ENCODE measurements at regions not wholly inside any gene's neighbourhood (a gene's known extent, or its start where the extent isn't known, plus 50 kb on each side); places are given as distances from the start of the nearest gene placed in this dataset.

DNA sequence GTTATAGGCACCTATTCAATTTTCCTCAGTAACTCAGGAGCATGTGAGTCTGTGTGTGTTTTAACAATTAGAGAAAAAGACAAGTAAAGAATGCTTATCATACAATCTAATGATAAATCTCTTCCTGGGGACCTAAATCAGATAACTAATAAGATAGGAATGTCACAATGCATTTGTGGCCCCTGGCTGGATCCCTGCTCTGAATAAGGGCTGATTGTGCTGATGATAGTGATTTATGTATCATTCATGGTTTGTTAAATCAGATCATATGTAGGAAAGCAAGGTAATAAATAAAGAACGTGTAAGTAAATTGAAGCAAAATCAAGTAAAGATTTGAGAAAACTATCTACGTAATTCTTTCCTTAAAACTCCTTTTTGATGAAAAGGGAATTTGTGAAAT lies 145.9 kb downstream of the C7orf25 start:
- ATAC-seq = no peak
- intact Hi-C loops (cut with DNase I) = no loop called here
- no peak for DNase-seq (ENCODE audit: low spot score)

DNA sequence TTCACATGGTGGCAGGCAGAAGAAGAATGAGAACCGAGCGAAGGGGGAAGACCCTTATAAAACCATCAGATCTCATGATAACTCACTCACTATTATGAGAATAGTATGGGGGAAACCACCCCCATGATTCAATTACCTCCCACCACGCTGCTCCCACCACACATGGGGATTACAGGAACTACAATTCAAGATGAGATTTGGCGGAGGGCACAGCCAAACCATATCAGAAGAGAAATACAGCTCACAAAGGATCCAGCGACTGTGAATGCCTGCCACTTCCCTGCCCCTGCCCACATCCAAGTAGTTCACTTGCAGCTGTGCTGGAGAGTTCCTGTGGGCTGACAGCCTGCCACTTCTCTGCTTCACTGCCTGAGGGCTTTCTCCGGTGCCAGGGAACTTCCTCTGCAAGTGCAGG lies 148.7 kb downstream of the C7orf25 start:
- DNase-seq (ENCODE audit: low spot score) (no peak), ATAC-seq (no peak)
- intact Hi-C loops (cut with DNase I) = no loop called here

DNA sequence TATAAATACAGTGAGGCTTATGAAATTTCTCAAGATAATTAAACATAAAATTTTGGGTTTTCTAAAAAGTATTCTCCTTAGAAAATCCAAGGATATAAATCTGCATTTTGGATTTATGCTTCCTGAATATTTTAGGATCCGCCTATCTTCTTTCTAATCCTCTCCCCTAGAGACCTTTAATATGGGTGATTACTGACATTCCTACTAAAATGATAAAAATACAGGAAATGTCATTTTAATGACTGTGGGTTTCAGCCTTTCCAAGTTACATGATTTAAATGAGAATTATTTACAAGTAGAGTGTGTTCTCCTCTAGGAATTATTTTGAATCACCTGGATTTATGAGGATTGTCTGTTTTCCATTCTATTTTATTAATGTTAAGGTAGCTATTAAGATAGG lies 150.4 kb downstream of the C7orf25 start:
- ATAC-seq = no peak
- intact Hi-C loops (cut with DNase I) = no loop called here

DNA sequence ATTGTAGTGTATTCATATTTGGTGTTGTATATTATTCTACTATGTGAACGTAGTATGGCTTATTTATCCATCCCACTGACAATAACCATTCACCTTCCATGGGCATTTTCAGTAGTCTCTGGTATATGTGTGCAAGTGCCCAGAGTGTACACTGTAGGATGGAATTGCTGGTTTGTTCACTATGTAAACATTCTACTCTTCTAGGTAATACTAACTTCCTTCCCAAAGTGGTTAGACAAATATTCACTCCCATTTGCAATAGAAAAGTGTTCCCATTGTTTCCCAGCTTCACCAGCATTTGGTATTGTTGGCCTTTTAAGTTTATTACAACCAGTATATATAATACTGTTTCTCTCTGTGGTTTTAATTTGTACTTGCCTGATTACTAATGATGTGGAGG lies 153.7 kb downstream of the C7orf25 start:
- ATAC-seq (no peak), DNase-seq (ENCODE audit: low spot score) (no peak)
- intact Hi-C loops (cut with DNase I) = no loop called here

More for the DNA sequence above, 150.4 kb downstream of the C7orf25 start:
- DNase-seq (ENCODE audit: low spot score) = no peak

DNA sequence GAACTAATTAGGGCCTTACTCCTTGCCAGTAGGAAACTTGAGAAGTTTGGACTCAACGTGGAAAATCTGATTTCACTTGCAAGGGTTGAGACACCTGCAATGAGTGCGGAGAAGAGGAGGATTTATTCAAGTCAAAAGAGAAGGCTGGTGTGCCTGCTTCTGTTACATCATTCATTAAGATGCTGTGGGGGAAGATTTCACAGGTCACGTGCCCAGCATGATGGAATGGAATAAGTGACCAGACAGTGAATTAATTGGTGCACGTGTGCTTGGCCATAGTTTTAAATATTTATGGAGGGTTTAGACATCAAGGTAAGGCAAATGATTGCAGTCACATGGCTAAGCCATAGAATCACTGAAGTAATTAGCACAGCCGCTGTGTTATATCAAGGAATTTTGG lies 155.0 kb downstream of the C7orf25 start:
- intact Hi-C loops (cut with DNase I) = no loop called here
- ATAC-seq (no peak), DNase-seq (ENCODE audit: low spot score) (no peak)

DNA sequence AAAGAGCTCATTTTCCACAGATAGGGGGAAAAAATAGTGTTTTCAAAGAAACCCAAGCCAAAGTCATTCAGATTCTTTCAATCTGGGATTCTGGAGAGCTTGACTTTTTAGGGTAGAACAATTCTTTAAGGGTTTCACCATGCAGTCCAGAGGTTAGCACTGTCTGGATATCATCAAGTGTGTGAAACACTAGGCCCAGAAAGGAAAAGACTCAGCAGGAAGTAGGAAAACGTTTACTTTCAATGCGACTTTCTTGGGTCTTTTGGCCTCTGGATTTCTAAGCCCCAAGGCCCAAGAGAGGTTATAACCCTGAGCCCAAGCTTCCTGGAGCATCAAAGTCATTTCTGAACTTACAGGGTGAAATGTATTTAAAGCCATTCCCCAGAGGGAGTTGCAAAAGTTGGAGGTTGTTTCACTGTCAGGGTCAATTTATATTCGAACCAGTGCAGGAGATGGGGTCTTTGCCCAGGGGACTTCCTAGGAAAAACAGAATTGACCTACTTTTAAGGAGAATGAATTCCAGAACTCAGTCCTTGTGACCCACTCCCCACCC lies 158.0 kb downstream of the C7orf25 start:
- DNase-seq (ENCODE audit: low spot score) = no peak
- intact Hi-C loops (cut with DNase I) = no loop called here
- ATAC-seq = peak; percentile 71

DNA sequence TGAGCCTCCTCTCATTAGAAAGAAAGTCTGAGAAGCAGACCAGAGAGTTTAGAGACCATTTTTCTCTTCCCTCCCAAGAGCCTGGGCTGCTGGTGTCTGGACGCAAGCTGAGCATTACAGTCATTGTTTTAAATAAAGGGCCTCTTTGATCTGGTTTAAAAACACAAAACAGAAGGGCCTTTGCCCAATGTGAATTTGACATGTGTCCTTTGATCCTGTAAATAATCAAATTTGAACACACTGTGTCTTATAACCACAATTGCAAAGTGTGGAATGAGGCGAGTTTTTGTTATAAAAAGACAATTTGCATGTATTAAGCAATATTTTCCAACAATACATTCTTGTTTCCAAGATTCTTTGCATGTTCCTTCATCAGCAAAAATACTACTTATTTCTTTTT lies 158.5 kb downstream of the C7orf25 start:
- peak; percentile 13 for ATAC-seq
- no peak for DNase-seq (ENCODE audit: low spot score)
- intact Hi-C loops (cut with DNase I) = no loop called here

DNA sequence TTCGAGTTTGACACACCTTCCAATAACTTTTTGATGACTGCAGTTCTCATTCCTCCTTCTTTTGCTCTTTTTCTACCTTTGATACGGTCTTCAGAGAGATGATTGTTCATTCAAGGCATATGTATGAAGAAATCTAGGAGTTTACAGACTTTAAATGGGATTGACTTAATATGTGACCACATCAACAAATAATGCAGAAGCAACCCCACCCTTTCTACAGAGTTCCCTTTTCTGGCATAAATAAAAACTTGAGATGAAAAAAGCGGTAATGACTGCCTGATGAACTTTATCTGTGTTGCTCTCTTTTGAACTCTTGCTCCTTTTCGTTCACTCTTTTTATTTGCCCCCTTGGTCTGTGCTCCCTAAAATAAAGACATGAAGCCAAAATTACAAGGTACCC lies 161.7 kb downstream of the C7orf25 start:
- ATAC-seq (no peak), DNase-seq (ENCODE audit: low spot score) (no peak)
- intact Hi-C loops (cut with DNase I) = no loop called here

DNA sequence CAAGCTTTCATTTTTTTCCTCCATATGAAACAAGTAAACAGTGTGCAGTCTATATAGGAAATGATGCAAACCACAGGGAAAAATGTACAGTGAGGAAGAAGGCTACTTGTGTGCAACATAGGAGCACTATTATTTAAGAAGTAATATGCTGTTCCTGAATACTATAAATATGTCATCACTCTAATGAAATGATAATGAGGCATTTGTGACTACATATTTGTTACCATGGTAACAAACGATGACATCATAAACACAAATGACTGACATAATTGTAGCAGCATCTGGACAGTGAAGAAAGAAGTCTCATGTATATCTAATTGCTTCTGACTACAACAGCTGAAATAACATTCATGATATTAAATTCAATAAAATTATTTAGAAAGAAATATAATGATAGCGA lies 164.8 kb downstream of the C7orf25 start:
- intact Hi-C loops (cut with DNase I) = no loop called here
- no peak for DNase-seq (ENCODE audit: low spot score)
- no peak for ATAC-seq

DNA sequence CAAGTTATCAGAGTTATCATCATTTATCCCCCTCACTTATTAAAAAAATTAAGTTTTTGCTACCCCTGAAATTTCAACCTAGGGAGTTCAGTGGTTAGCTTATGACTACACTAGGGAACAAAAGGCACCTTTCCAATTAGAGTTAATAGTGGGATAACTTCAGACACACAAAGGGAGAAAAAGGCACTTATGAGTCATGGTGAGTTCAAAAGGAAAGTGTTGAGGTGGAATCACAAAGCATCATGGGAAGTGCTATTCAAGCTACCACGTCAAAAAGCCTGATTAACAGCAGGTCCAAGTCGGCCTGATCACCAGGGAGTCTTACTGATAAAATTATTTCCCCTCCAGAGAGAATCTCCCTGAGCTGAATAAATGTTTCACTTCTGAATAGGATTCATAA lies 165.7 kb downstream of the C7orf25 start:
- ATAC-seq (no peak), DNase-seq (ENCODE audit: low spot score) (no peak)
- intact Hi-C loops (cut with DNase I) = no loop called here

DNA sequence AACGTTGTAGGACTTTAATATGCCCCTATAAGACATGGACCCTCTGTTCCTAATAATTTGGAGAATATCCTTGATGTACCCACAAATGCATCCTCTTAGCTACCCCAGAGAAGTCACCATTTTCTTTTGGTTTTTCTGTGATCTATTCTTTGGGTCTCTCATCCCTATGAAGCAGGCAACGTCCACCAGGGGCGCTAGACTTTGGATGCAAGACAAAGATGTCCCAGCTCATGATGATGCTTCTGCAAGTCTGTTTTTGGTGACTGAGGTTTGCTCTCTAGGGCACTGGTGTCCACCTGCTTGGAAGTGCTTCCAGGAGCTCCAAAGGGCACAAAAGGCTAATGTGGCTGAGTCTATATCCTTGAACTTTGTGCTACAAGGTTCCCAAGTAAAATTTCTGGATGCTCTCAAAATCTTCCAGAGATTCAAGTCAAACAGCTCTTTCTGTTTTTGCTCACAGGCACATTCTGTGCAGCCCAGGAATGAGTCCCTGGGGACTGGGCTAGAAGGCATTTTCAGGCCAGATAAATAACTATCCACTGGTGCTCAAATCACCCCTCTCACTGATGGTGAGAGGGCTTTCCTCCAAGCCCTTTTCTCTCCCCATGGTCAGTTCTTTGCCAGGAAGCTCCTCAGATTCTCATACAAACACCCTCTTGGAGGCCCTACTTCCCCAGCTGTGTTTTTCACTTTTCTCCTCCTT lies 166.4 kb downstream of the C7orf25 start:
- peak; percentile 75 for DNase-seq (ENCODE audit: low spot score)
- peak; percentile 90 for ATAC-seq

DNA sequence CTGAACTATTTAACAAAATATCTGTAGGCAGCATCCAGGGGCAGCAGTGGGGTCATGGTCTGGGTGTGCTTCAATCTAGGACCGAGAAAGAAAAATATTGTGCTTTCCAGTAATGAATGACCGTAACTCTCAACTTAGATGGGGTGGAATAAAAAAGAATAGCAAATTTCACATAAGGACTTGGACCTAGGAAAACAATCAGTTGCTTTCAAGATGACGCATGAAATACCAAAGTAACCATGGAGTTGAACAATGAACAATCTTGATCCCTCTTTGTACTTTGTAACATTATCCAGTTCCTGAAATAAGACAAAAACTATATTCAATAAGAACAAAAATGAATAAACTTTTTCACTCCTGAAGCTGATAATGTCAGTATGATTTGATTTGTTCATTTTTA lies 167.1 kb downstream of the C7orf25 start:
- ATAC-seq (peak; percentile 70), DNase-seq (ENCODE audit: low spot score) (no peak)
- intact Hi-C loops (cut with DNase I) = no loop called here

More for the DNA sequence above, 166.4 kb downstream of the C7orf25 start:
- intact Hi-C loops (cut with DNase I) = no loop called here

DNA sequence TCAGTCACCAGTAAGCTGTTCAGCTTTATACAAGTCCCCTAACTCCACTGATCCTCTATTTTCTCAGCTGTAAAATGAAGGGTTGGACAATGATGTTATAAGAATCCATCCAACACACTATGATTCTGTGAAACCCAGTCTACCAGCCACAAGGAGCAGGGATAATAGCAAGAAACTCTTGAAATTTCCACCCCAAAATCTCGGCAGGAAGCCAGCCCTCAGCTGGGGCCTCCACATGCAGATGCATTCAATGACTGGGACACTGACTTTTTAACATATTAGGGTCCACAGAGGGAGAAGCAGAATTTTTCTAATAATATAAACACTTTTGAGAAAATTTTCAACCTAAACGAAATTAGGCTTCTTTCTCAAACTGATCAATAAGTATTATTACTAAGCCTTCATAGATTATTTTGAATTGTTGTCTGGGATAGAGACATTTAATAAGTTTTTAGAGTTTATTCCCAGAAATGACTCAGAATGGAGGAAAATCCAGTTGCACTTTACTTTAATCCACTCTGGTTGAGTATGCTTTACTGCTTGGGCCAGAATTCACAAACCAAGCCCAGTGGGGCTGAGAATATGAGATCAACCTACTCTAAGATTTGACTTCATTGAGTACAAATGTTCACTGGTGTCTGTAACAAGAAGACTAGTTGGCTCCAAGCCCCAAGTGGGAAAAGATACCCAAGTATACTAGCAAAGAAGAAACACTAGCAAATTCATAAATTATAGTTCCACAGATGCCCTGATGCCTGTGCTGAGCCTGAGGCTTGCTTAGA lies 168.6 kb downstream of the C7orf25 start:
- no peak for DNase-seq (ENCODE audit: low spot score)
- intact Hi-C loops (cut with DNase I) = no loop called here

DNA sequence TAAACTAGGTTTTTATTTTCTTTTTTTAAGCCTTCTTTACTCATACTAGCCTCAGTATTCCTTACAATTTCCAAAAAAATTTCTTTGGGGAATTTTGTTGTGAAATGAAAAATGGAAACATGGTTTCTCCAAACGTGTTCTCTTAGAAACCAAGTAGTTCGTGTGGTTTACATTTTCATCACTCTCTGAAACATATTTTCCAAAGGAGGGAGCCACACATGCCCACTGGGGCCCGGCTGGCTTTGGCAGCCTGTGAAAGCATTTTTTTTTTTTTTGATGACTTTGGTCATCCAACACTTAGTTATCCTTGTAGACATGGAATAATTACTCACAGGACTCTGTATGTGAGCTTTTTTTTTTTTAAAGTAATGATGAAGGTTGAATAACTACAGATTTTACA lies 169.6 kb downstream of the C7orf25 start:
- ATAC-seq = peak; percentile 31
- intact Hi-C loops (cut with DNase I) = no loop called here
- DNase-seq (ENCODE audit: low spot score) = no peak

More for the DNA sequence above, 168.6 kb downstream of the C7orf25 start:
- ATAC-seq = no peak

DNA sequence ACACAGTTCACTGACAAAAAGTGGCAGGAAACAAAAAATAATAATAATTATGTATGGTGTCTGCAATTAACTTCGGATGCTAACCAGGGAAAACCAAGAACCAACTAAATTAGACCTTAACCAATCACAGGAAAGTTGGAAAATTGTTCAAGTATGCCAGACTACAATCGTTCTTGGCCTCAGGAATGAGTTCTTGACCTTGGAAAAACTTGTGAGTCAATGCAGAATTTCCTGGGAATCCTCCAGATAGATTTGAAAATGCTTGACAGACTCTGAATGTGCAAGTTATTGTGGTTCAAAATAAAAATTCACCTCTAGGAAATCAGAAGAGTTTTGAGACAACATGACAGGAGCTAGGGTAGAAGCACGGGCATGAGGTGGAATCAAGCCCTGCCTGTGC lies 171.5 kb downstream of the C7orf25 start:
- DNase-seq (ENCODE audit: low spot score) (no peak), ATAC-seq (no peak)
- intact Hi-C loops (cut with DNase I) = no loop called here

DNA sequence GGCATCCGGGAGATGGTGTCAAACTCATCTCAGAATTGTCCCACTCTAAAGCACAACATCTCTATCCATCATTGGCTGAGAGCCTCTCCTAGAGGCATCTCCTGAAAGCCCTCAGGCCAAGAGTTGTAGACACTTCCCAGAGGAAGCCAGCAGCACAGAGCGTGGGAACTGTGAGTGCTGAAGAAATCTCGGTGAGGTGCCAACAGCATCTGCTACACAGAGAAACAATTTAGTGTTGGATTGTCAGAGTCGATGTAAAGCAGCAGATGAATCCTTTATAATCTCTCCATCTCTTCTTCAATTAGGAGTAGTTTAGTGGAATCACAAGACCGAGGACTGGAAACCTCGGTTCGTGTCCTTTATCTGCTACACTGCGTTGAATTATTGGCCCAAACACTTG lies 172.2 kb downstream of the C7orf25 start:
- DNase-seq (ENCODE audit: low spot score) (no peak), ATAC-seq (peak; percentile 67)
- intact Hi-C loops (cut with DNase I) = no loop called here

DNA sequence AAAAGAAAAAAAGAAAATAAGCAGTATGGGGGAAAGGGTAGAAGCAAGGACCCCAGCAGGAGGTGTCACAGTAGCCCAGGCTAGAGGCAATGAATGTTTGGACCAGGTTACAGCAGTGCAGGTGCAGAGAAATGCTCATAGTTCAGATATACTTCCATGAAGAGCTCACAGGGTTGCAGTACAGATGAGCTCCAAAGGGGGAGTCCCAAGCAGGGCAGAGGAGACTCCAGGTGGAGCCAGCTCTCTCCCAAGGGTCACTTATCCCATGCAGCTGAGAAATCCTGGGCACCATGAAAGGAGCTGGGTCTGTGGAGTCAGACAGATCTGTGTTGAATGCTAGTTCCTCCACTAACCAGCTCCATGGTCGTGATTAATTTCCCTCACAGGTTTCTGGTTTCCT lies 174.9 kb downstream of the C7orf25 start:
- ATAC-seq = no peak
- intact Hi-C loops (cut with DNase I) = no loop called here
- no peak for DNase-seq (ENCODE audit: low spot score)

DNA sequence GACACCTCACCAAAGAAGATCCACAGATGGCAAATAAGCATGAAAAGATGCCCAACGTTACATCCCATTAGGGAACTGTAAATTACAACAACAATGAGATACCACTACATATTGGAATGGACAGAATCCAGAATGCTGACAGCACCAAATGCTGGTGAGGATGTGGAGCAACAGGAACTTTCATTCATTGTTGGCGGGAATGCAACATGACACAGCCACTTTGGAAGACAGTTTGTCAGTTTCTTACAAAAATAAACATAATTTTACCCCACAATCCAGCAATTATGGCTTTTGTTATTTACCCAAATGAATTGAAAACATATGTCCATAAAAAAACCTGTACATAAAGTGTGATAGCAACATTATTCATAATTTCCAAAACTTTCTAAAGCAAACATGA lies 176.8 kb downstream of the C7orf25 start:
- intact Hi-C loops (cut with DNase I) = no loop called here
- no peak for DNase-seq (ENCODE audit: low spot score)
- no peak for ATAC-seq

DNA sequence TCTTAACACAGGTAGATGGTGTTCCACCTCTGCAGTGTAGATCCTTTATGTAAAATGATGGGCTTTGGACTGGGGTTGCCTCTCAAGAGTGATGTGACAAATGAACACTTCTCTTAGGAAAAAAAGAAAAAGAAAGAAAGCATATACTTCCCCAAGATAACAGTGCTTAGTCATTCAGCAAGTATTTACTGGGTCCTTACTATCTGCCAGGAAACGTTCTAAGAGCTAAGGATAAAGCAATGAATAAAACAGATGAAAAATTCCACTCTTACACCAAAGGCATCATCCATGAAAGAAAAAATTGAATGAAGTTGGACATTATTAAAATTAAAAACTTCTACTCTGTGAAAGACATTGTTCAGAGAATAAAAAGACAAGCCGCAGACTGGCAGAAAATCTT lies 177.3 kb downstream of the C7orf25 start:
- DNase-seq (ENCODE audit: low spot score) (no peak), ATAC-seq (no peak)
- intact Hi-C loops (cut with DNase I) = no loop called here

DNA sequence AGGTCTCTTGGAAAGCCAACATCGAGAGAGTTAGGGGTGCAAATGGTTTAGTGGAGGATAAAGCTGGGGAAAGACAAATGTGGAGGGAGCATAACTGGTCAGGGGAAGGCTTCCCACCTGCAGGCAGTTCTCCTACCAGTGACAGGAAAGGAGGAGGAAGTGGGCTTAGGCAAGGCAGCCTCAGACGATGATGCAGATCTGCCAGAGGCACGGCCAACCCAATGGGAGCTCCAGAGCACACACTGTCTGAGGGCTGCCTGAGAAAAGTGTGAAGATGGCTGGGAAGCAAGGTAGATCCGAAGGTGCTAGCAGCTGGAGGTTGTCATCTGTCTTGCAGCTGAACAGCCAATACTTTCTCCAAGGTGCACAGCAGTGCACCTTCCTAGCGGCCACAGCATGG lies 178.8 kb downstream of the C7orf25 start:
- DNase-seq (ENCODE audit: low spot score) (no peak), ATAC-seq (no peak)
- intact Hi-C loops (cut with DNase I) = no loop called here

Measured in sciatic nerve (tissue), 2 donors.